ENCODE measurements at regions not wholly inside any gene's neighbourhood (a gene's known extent, or its start where the extent isn't known, plus 50 kb on each side); places are given as distances from the start of the nearest gene placed in this dataset.
"Not testable (repeated sequence)": the region's sequence is repeated elsewhere in the genome, so short reads cannot be mapped to it uniquely, and the experiment has no call there.

GRCh38 chr14:46108228-46108627 is 543.4 kb downstream of the RPL10L start:
- no peak for TF ChIP-seq POLR2AphosphoS5 (IDR thresholded peaks at IDR 0.05)
- TF ChIP-seq POLR2A (IDR thresholded peaks at IDR 0.05), result no peak
- TF ChIP-seq CTCF (IDR thresholded peaks at IDR 0.05), result no peak
- intact Hi-C loops (cut with DNase I; ENCODE audit: low total_unique reads), result no loop called here
- H3K27me3 ChIP-seq, result no peaks in the 10 kb centered on the region
- H3K27ac ChIP-seq, result no peak overlapping the region
- H3K36me3 ChIP-seq, result no peaks in the 10 kb centered on the region
- H3K4me1 ChIP-seq, result no peaks in the 10 kb centered on the region
- no peak overlapping the region for H3K4me3 ChIP-seq
- no peak for DNase-seq (ENCODE audit: low spot score in 2 of 2)
- peaks cover 20 to 36% of the 10 kb centered on the region in 2 donors for H3K9me3 ChIP-seq

DNA sequence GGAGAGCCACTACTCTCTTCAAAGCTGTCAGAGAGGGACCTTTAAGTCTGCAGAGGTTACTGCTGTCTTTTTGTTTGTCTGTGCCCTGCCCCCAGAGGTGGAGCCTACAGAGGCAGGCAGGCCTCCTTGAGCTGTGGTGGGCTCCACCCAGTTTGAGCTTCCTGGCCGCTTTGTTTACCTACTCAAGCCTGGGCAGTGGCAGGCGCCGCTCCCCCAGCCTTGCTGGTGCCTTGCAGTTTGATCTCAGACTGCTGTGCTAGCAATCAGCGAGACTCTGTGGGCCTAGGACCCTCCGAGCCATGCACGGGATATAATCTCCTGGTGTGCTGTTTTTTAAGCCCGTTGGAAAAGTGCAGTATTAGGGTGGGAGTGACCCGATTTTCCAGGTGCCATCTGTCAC is 550.7 kb downstream of the RPL10L start:
- H3K27ac ChIP-seq; intact Hi-C loops (cut with DNase I; ENCODE audit: low total_unique reads); DNase-seq (ENCODE audit: low spot score in 2 of 2); H3K4me1 ChIP-seq; H3K27me3 ChIP-seq; H3K9me3 ChIP-seq; H3K4me3 ChIP-seq; H3K36me3 ChIP-seq: not testable (repeated sequence)

DNA sequence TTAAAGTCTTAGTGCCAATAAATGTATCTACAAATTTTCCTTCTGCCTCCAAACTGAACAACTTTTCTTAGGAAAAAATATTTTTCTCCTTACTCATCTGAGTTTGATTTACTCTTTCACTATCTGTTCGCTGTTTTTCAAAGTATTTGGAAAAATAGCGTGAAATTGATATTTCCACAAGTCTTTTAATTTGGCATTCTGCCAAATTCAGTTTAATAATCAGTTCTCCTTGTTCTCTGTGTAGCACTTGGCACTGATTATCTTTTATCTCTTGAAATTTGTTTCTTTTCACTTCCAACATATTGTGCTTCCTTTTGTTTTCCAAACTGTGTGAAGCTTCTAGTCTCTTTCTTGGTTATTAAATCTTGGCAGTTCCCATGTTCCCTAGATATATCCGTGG is 559.8 kb downstream of the RPL10L start:
- no peak for DNase-seq (ENCODE audit: low spot score in 2 of 2)
- H3K4me3 ChIP-seq, result no peak overlapping the region
- intact Hi-C loops (cut with DNase I; ENCODE audit: low total_unique reads), result no loop called here

DNA sequence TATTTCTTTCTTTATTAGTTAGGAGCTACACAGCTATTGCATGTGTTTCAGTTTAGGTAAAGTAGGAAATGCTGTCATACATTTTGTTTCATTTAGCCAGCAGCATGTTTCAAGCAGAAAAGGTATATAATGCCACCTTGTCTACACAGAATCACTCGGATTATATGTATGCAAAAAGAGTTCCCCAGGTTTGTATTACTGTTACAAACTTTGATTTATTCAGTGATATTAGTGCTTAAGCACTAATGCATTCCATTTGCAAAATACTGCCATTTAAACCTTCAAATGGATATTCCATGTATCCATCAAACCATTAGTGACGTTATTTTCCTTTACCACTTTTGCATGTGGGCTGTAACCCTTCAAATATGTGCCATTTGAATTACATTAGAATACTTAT is 564.0 kb downstream of the RPL10L start:
- H3K36me3 ChIP-seq, result no peaks in the 10 kb centered on the region
- H3K27ac ChIP-seq, result no peak overlapping the region
- peaks cover 0 to 14% of the 10 kb centered on the region in 2 donors for H3K9me3 ChIP-seq
- H3K27me3 ChIP-seq, result no peaks in the 10 kb centered on the region
- intact Hi-C loops (cut with DNase I; ENCODE audit: low total_unique reads), result no loop called here
- no peak for DNase-seq (ENCODE audit: low spot score in 2 of 2)
- H3K4me1 ChIP-seq, result no peaks in the 10 kb centered on the region
- TF ChIP-seq POLR2A (IDR thresholded peaks at IDR 0.05) (no peak), POLR2AphosphoS5 (IDR thresholded peaks at IDR 0.05) (no peak), CTCF (IDR thresholded peaks at IDR 0.05) (no peak)
- H3K4me3 ChIP-seq, result no peak overlapping the region

More for the DNA sequence above, 559.8 kb downstream of the RPL10L start:
- Histone ChIP-seq H3K27ac (no peak overlapping the region), H3K4me1 (no peaks in the 10 kb centered on the region), H3K9me3 (peaks cover 0 to 2% of the 10 kb centered on the region in 2 donors), H3K36me3 (no peaks in the 10 kb centered on the region), H3K27me3 (no peaks in the 10 kb centered on the region)
- TF ChIP-seq CTCF (IDR thresholded peaks at IDR 0.05) (no peak), POLR2AphosphoS5 (IDR thresholded peaks at IDR 0.05) (no peak), POLR2A (IDR thresholded peaks at IDR 0.05) (no peak)

- Histone ChIP-seq H3K4me1 (no peaks in the 10 kb centered on the region), H3K4me3 (no peak overlapping the region), H3K9me3 (peaks cover 0 to 10% of the 10 kb centered on the region in 2 donors), H3K27me3 (no peaks in the 10 kb centered on the region), H3K36me3 (no peaks in the 10 kb centered on the region), H3K27ac (no peak overlapping the region)
- intact Hi-C loops (cut with DNase I; ENCODE audit: low total_unique reads), result loop anchor here (10.0 kb wide), 1 partner anchor 1389 kb away; no protein-coding TSS in a partner anchor
- TF ChIP-seq POLR2AphosphoS5 (IDR thresholded peaks at IDR 0.05) (no peak), POLR2A (IDR thresholded peaks at IDR 0.05) (no peak), CTCF (IDR thresholded peaks at IDR 0.05) (no peak)
- DNase-seq (ENCODE audit: low spot score in 2 of 2), result no peak
Measured at GRCh38 chr14:46074061-46074460, 577.5 kb downstream of the RPL10L start.

DNA sequence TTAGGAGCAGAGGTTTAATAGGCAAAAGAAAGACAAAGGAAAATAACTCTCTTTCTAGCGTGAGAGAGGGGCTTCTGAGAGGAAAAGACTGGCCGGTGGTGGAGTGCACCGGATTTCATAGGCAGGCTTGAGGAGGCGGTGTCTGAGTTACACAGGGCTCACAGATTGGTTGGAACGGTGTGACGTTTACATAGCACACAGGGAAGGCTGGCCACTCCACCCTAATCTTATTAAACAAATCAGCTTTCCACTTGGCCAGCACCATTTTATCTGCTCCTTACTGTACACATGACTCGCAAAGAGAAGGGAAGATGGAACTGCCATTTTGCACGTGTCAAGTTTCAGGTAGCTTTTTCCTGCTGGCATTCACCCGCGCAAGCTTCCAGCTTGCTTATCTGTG is 587.7 kb downstream of the RPL10L start:
- intact Hi-C loops (cut with DNase I; ENCODE audit: low total_unique reads), result no loop called here
- Histone ChIP-seq H3K27ac (no peak overlapping the region), H3K9me3 (no peaks in the 10 kb centered on the region), H3K27me3 (no peaks in the 10 kb centered on the region), H3K4me1 (no peaks in the 10 kb centered on the region), H3K36me3 (no peaks in the 10 kb centered on the region), H3K4me3 (no peak overlapping the region)
- TF ChIP-seq POLR2AphosphoS5 (IDR thresholded peaks at IDR 0.05), result no peak
- TF ChIP-seq POLR2A (IDR thresholded peaks at IDR 0.05), result no peak
- no peak for TF ChIP-seq CTCF (IDR thresholded peaks at IDR 0.05)
- no peak for DNase-seq (ENCODE audit: low spot score in 2 of 2)
